Retinal pigment epithelial cell (primary cell): ENCODE measurements at regions not wholly inside any gene's neighbourhood (a gene's known extent, or its start where the extent isn't known, plus 50 kb on each side); places are given as distances from the start of the nearest gene placed in this dataset.

Source experiments
- DNase-seq: peaks from one replicate; pipeline ENCODE4 v3.0.0-alpha.2; 2010; ENCODE audit warnings: low read depth
- H3K4me3 ChIP-seq: 2 replicates; pipeline ENCODE4 v1.5.1; 2011; ENCODE audit warnings: mild to moderate bottlenecking, low read length, control low read depth, moderate library complexity
- CTCF ChIP-seq: conservative IDR thresholded peaks from 2 replicates; pipeline ENCODE4 v1.5.1; 2011; ENCODE audit warnings: low read depth, low read length, control low read depth, inconsistent platforms

DNA sequence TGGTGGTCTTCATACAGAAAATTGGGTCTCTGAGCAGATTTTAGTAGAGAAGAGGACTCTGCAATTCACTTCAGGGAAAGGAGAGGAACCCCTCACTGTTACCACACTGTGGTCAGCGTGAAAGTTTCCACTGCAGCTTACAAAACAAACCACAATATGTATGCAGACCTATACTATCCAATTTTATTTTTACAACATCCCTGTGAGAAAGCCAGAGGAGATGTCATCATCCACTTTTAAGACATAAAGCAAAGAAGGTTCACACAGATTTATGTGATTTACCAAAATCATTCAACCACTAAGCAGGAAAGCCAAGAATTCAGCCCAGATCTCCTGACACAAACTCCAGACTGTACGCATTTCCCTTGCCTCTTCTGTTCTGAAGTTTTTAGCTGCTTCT lies 442.4 kb downstream of the FRK start:
- no peak overlapping the region for H3K4me3 ChIP-seq
- no peak for DNase-seq
- no peak for TF ChIP-seq CTCF

DNA sequence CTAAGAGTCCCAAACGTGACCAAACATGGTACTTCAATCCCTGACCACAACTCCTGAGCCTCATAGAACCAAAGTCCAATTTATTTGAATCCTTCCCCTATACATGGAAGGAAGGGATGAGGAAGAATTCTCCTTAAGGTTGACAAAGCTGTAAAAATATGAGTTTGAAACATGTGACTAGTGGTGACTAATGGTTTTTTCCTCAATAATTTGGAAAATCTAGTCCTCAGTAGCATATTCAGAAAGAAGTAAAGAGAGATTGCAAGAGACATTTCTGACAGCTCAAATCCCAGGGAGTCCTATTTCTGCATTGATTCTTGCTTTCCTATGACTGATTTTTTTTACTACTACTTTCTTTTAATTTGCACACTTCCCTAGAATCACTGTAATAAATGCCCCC lies 443.7 kb downstream of the FRK start:
- H3K4me3 ChIP-seq: no peak overlapping the region
- no peak for TF ChIP-seq CTCF
- DNase-seq: no peak

GRCh38 chr6:115613488-115613887 lies 447.2 kb downstream of the FRK start:
- peak; percentile 82 for DNase-seq
- no peak for TF ChIP-seq CTCF
- H3K4me3 ChIP-seq: no peak overlapping the region

DNA sequence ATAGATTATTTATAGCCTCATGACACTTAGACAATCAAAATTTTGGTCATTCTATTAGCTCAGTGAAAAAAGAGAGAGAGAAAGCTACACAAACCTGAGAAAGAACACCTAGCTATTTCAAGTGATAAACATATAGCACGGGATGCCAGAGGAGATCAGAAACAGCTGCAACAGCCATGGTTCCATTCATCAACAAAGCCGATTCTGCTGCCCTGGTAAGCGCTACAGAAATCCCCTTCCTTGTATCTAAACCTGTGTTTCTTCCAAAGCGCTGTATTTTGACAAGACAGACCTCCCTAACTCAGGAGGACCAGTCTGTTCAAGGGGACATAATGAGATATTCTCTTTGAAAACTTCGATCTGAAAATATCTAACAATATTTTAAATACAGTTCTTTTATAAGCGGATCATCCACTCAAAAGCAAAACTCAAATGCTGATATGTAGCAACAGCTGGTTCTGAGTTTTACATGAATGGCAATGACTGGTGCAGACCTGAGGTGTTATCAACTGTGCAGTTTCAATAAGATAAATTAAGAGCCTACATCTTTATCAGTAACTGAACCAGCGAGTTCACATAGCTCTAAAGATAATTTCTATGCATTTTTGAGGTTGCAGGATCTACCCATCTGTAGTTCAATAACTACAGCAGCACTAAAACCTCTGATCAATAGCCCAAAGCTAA lies 447.8 kb downstream of the FRK start:
- no peak for TF ChIP-seq CTCF
- H3K4me3 ChIP-seq: no peak overlapping the region
- DNase-seq: no peak

GRCh38 chr6:115612216-115612615 lies 448.5 kb downstream of the FRK start:
- TF ChIP-seq CTCF: no peak
- no peak for DNase-seq
- H3K4me3 ChIP-seq: no peak overlapping the region

GRCh38 chr6:115610696-115611095 lies 450.0 kb downstream of the FRK start:
- no peak overlapping the region for H3K4me3 ChIP-seq
- no peak for DNase-seq
- TF ChIP-seq CTCF: no peak

DNA sequence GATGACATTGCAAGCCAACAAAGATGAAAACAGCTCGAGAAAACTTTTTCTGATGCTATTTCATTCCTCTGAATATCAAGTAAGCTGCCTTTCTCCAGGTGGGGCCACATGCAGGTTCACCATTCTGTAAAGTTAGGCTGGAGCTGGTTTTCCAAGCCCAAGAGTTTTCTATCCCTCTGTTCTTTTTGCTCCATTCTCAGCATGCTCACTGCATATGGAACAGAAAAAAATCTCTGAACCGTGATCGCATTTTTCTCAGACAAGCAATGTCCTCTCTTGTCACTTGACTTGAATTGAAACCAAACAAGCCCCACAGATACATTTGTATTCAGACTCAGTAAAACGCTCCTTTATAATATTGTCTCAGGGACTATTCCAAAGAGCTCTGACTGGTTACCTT lies 451.6 kb downstream of the FRK start:
- DNase-seq: no peak
- TF ChIP-seq CTCF: no peak
- H3K4me3 ChIP-seq: no peak overlapping the region
